ENCODE measurements at regions not wholly inside any gene's neighbourhood (a gene's known extent, or its start where the extent isn't known, plus 50 kb on each side); places are given as distances from the start of the nearest gene placed in this dataset.

- no peak for TF ChIP-seq EZH2phosphoT487 (IDR thresholded peaks at IDR 0.05; ENCODE audit: insufficient read depth, low read depth)
- TF ChIP-seq EZH2 (IDR thresholded peaks at IDR 0.05; ENCODE audit: insufficient read depth, poor library complexity, severe bottlenecking) = no peak
Measured at GRCh38 chr7:136102881-136103280, 125.7 kb upstream of the MTPN start.

Measured in GM23248 (cell line).